IMR-90 (cell line): ENCODE measurements at regions not wholly inside any gene's neighbourhood (a gene's known extent, or its start where the extent isn't known, plus 50 kb on each side); places are given as distances from the start of the nearest gene placed in this dataset.

Experiments used
- ATAC-seq: fragments of 200-7000 bp; cut with Tn5 transposase; 2 replicates; pipeline ENCODE4 v1.9.1; 2020; ENCODE audit warnings: low read depth, mild to moderate bottlenecking, moderate library complexity
- BruUV-seq: library from RNA; stranded (reverse); fragments of 400-500 nt; replicated peaks from 2 replicates; lab custom pipeline; 2021; lab: Mats Ljungman, UMichigan
- CTCF ChIA-PET: fragments of 300-600 bp; formaldehyde crosslinking; extraction: SDS; loops from one replicate; lab custom pipeline; 2021; ENCODE audit warnings: antibody characterized with exemption; lab: Yijun Ruan, JAX
- POLR2A ChIA-PET: fragments of 300-600 bp; sonication (Branson Sonifier 250); formaldehyde crosslinking; loops from one replicate; lab custom pipeline; 2022; ENCODE audit warnings: antibody characterized with exemption; ENCODE audit not compliant: unreplicated experiment; lab: Charles Lee
- DNase-seq: peaks from one replicate; pipeline ENCODE4 v3.0.0; 2013
- H2AFZ ChIP-seq: replicated peaks from 2 replicates; pipeline ENCODE3; 2013; ENCODE audit warnings: low read length, mild to moderate bottlenecking; ENCODE audit not compliant: poor library complexity
- H2AK5ac ChIP-seq: 2 replicates; pipeline ENCODE4 v1.6.1; 2013; ENCODE audit warnings: low read depth, low read length, inconsistent platforms
- H2AK9ac ChIP-seq: replicated peaks from 2 replicates; pipeline ENCODE3; 2013; ENCODE audit warnings: mild to moderate bottlenecking, low read depth, low read length, moderate library complexity; ENCODE audit not compliant: poor library complexity
- H2BK120ac ChIP-seq: 2 replicates; pipeline ENCODE4 v1.6.1; 2013; ENCODE audit warnings: low read depth, low read length, inconsistent platforms
- H2BK15ac ChIP-seq: 3 replicates; pipeline ENCODE4 v1.6.1; 2013; ENCODE audit warnings: low read depth, low read length, inconsistent platforms
- H2BK20ac ChIP-seq: 2 replicates; pipeline ENCODE4 v1.6.1; 2013; ENCODE audit warnings: low read depth, mild to moderate bottlenecking, inconsistent platforms, low read length, moderate library complexity
- H2BK5ac ChIP-seq: 2 replicates; pipeline ENCODE4 v1.6.1; 2013; ENCODE audit warnings: mild to moderate bottlenecking, low read depth, low read length, inconsistent platforms; ENCODE audit not compliant: poor library complexity, severe bottlenecking
- H3K14ac ChIP-seq: replicated peaks from 2 replicates; pipeline ENCODE4 v1.6.1; 2013; ENCODE audit warnings: low read depth, low read length, inconsistent platforms
- H3K18ac ChIP-seq: 2 replicates; pipeline ENCODE4 v1.6.1; 2013; ENCODE audit warnings: low read depth, low read length, control low read depth
- H3K23ac ChIP-seq: 2 replicates; pipeline ENCODE4 v1.6.1; 2013; ENCODE audit warnings: low read depth, low read length, inconsistent platforms
- H3K27ac ChIP-seq: 2 replicates; pipeline ENCODE4 v1.5.1; 2013; ENCODE audit warnings: mild to moderate bottlenecking, control low read depth, low read length; ENCODE audit not compliant: insufficient read depth
- H3K27me3 ChIP-seq: 2 replicates; pipeline ENCODE4 v1.6.1; 2013; ENCODE audit warnings: low read length; ENCODE audit not compliant: control insufficient read depth, insufficient read depth
- H3K36me3 ChIP-seq: 2 replicates; pipeline ENCODE4 v1.6.1; 2013; ENCODE audit warnings: low read length, mixed read lengths; ENCODE audit not compliant: control insufficient read depth, insufficient read depth
- H3K4ac ChIP-seq: 2 replicates; pipeline ENCODE4 v1.6.1; 2013; ENCODE audit warnings: low read depth, low read length, inconsistent platforms
- H3K4me1 ChIP-seq: 2 replicates; pipeline ENCODE4 v1.6.1; 2013; ENCODE audit warnings: low read length, mixed read lengths; ENCODE audit not compliant: control insufficient read depth, insufficient read depth
- H3K4me2 ChIP-seq: 2 replicates; pipeline ENCODE4 v1.6.1; 2013; ENCODE audit warnings: low read depth, mild to moderate bottlenecking, control low read depth, low read length, moderate library complexity
- H3K4me3 ChIP-seq: 2 replicates; pipeline ENCODE4 v1.5.1; 2013; ENCODE audit warnings: low read depth, mild to moderate bottlenecking, control low read depth, low read length, moderate library complexity; ENCODE audit not compliant: insufficient read depth
- H3K56ac ChIP-seq: 2 replicates; pipeline ENCODE4 v1.6.1; 2013; ENCODE audit warnings: low read length, inconsistent platforms; ENCODE audit not compliant: insufficient read depth; ENCODE audit errors: extremely low read depth
- H3K79me1 ChIP-seq, 2 experiments: 2 replicates each; pipeline ENCODE4 v1.6.1; 2013; ENCODE audit warnings: low read length in 2 of 2, inconsistent platforms in 1 of 2, low read depth in 1 of 2
- H3K9ac ChIP-seq: 2 replicates; pipeline ENCODE4 v1.6.1; 2013; ENCODE audit warnings: low read depth, low read length, control low read depth
- H3K9me1 ChIP-seq: 2 replicates; pipeline ENCODE4 v1.6.1; 2013; ENCODE audit warnings: low read length, inconsistent platforms; ENCODE audit not compliant: insufficient read depth
- H3K9me3 ChIP-seq: 2 replicates; pipeline ENCODE4 v1.6.1; 2013; ENCODE audit warnings: low read length; ENCODE audit not compliant: control insufficient read depth, insufficient read depth
- H4K20me1 ChIP-seq: 2 replicates; pipeline ENCODE4 v1.6.1; 2013; ENCODE audit warnings: low read length, inconsistent platforms; ENCODE audit not compliant: insufficient read depth
- H4K5ac ChIP-seq: 2 replicates; pipeline ENCODE4 v1.6.1; 2013; ENCODE audit warnings: mild to moderate bottlenecking, low read depth, low read length, control low read depth
- H4K8ac ChIP-seq, 2 experiments: 2 replicates each; pipeline ENCODE4 v1.6.1; 2013; ENCODE audit warnings: low read depth in 2 of 2, low read length in 2 of 2, control low read depth in 1 of 2, inconsistent platforms in 1 of 2
- H4K91ac ChIP-seq: 2 replicates; pipeline ENCODE4 v1.6.1; 2013; ENCODE audit warnings: low read depth, low read length, inconsistent platforms; ENCODE audit not compliant: insufficient read depth
- BHLHE40 ChIP-seq: fragments of 150-350 bp; IDR thresholded peaks from 2 replicates; pipeline ENCODE4 v1.6.1; 2016; ENCODE audit warnings: mild to moderate bottlenecking, low read depth, low read length
- CEBPB ChIP-seq: IDR thresholded peaks from 2 replicates; pipeline ENCODE4 v1.6.1; 2012; ENCODE audit warnings: low read depth, low read length, improper control_type of control experiment
- CHD1 ChIP-seq: IDR thresholded peaks from 2 replicates; pipeline ENCODE4 v1.6.1; 2012; ENCODE audit warnings: low read depth, low read length, improper control_type of control experiment
- CTCF ChIP-seq: conservative IDR thresholded peaks from 2 replicates; pipeline ENCODE4 v1.5.1; 2012; ENCODE audit warnings: mild to moderate bottlenecking, low read depth, low read length, improper control_type of control experiment
- ELK1 ChIP-seq: fragments of 150-350 bp; IDR thresholded peaks from 2 replicates; pipeline ENCODE4 v1.6.1; 2016; ENCODE audit warnings: low read depth, mild to moderate bottlenecking, low read length, moderate library complexity, borderline replicate concordance
- FOS ChIP-seq: fragments of 150-350 bp; IDR thresholded peaks from 2 replicates; pipeline ENCODE4 v1.6.1; 2016; ENCODE audit warnings: low read depth, low read length
- MAFK ChIP-seq: IDR thresholded peaks from 2 replicates; pipeline ENCODE4 v1.6.1; 2012; ENCODE audit warnings: low read depth, low read length, improper control_type of control experiment
- MXI1 ChIP-seq: IDR thresholded peaks from 2 replicates; pipeline ENCODE4 v1.6.1; 2012; ENCODE audit warnings: low read depth, mild to moderate bottlenecking, low read length, moderate library complexity, borderline replicate concordance
- NFE2L2 ChIP-seq: fragments of 150-350 bp; IDR thresholded peaks from 2 replicates; pipeline ENCODE4 v1.6.1; 2016; ENCODE audit warnings: low read depth, mild to moderate bottlenecking, low read length
- POLR2A ChIP-seq: IDR thresholded peaks from 2 replicates; pipeline ENCODE4 v1.6.1; 2012; ENCODE audit warnings: mild to moderate bottlenecking, low read depth, low read length
- RAD21 ChIP-seq: IDR thresholded peaks from 2 replicates; pipeline ENCODE4 v1.6.1; 2012; ENCODE audit warnings: low read length, improper control_type of control experiment
- RCOR1 ChIP-seq: IDR thresholded peaks from 2 replicates; pipeline ENCODE4 v1.6.1; 2012; ENCODE audit warnings: mild to moderate bottlenecking, low read length, improper control_type of control experiment; ENCODE audit not compliant: insufficient replicate concordance
- RFX5 ChIP-seq: IDR thresholded peaks from 2 replicates; pipeline ENCODE4 v1.8.0; 2012; ENCODE audit warnings: low read depth, mild to moderate bottlenecking, low read length, moderate library complexity
- SMC3 ChIP-seq: fragments of 150-350 bp; IDR thresholded peaks from 2 replicates; pipeline ENCODE4 v1.6.1; 2016; ENCODE audit warnings: low read depth, mild to moderate bottlenecking, antibody characterized with exemption, low read length, moderate library complexity
- WGBS, 2 experiments: methylation state at CpG; one replicate each; pipeline versions ENCODE4 v1.1.5 to v1.1.7; 2013; ENCODE audit warnings: missing lambda C conversion rate in 2 of 2; ENCODE audit not compliant: insufficient read length in 1 of 2; ENCODE audit errors: extremely low coverage in 2 of 2; 5-methylcytosine and 5-hydroxymethylcytosine counted together
- dilution Hi-C: fragments of 300-500 bp; cut with HindIII; formaldehyde crosslinking; loops from one replicate; pipeline ENCODE4 v1.14.3; 2018; ENCODE audit warnings: low sequenced_read_pairs; ENCODE audit not compliant: unreplicated experiment
- in situ Hi-C: fragments of 300-500 bp; cut with MboI; formaldehyde crosslinking; loops from 3 replicates; pipeline ENCODE4 v1.14.3; 2019; ENCODE audit warnings: low sequenced_read_pairs, inconsistent platforms, mixed read lengths
- intact Hi-C: fragments of 100-400 bp; cut with micrococcal nuclease; formaldehyde crosslinking; loops from 2 replicates; pipeline ENCODE4 v1.10.0; 2022
- TF ChIP-seq, protein P1 (sequence below): fragments of 150-350 bp; IDR thresholded peaks from 2 replicates; pipeline ENCODE4 v1.6.1; 2017; ENCODE audit warnings: mild to moderate bottlenecking, antibody characterized with exemption, low read length, low read depth

DNA sequence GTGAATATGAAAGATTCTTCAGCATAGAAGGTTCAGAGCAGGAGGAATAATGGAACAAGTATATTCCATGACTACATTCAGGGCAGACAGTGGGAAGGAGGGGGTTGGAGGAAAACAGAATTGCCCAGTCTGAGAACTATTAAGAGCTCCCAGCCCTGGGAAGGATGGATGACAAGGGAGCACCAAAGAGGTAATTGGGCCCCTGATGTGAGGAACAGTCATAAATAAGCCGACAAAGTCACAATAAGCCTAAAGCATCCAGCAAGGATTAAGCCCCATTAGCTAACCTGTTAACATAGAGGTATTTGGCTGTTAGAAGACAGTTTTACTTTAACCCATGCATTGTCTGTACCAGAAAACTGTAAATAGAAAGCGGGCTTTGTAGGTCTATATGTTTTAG lies 348.7 kb upstream of the SEMA6A start:
- no peaks in the 10 kb centered on the region for H3K27me3 ChIP-seq
- H4K20me1 ChIP-seq: no peaks in the 10 kb centered on the region
- no peak overlapping the region for H3K27ac ChIP-seq
- no peak overlapping the region for H2BK15ac ChIP-seq
- H4K5ac ChIP-seq: no peak overlapping the region
- H2AFZ ChIP-seq: no peak overlapping the region
- H4K8ac ChIP-seq: no peak overlapping the region
- WGBS, 2 experiments: no CpG with 5 or more reads among the region's 2 CpGs
- no peak overlapping the region for H2AK9ac ChIP-seq
- no peak overlapping the region for H3K4ac ChIP-seq
- dilution Hi-C loops (no loop called here), intact Hi-C loops (no loop called here), in situ Hi-C loops (no loop called here)
- no TSS peak for BruUV-seq
- TF ChIP-seq RCOR1 (no peak), RAD21 (no peak), MAFK (no peak), BHLHE40 (no peak), MXI1 (no peak), FOS (no peak), SMC3 (no peak), CTCF (no peak), CEBPB (no peak), POLR2A (no peak), RFX5 (no peak), CHD1 (no peak), NFE2L2 (no peak), ELK1 (no peak)
- TF ChIP-seq, protein P1, sequence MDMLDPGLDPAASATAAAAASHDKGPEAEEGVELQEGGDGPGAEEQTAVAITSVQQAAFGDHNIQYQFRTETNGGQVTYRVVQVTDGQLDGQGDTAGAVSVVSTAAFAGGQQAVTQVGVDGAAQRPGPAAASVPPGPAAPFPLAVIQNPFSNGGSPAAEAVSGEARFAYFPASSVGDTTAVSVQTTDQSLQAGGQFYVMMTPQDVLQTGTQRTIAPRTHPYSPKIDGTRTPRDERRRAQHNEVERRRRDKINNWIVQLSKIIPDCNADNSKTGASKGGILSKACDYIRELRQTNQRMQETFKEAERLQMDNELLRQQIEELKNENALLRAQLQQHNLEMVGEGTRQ: no peak
- POLR2A ChIA-PET: no interaction called here
- H3K4me3 ChIP-seq: no peak overlapping the region
- no peaks in the 10 kb centered on the region for H3K79me1 ChIP-seq
- no peak overlapping the region for H3K23ac ChIP-seq
- H3K56ac ChIP-seq: no peak overlapping the region
- CTCF ChIA-PET: no interaction called here
- no peak overlapping the region for H2BK20ac ChIP-seq
- H3K14ac ChIP-seq: no peak overlapping the region
- no peaks in the 10 kb centered on the region for H3K36me3 ChIP-seq
- H3K4me1 ChIP-seq: no peaks in the 10 kb centered on the region
- H3K18ac ChIP-seq: no peak overlapping the region
- peaks cover 5% of the 10 kb centered on the region for H3K9me3 ChIP-seq
- ATAC-seq (no peak), DNase-seq (no peak)
- H3K4me2 ChIP-seq: no peak overlapping the region
- no peak overlapping the region for H4K91ac ChIP-seq
- no peaks in the 10 kb centered on the region for H3K9me1 ChIP-seq
- no peak overlapping the region for H2AK5ac ChIP-seq
- no peak overlapping the region for H2BK5ac ChIP-seq
- no peak overlapping the region for H2BK120ac ChIP-seq
- no peak overlapping the region for H3K9ac ChIP-seq
